ENCODE measurements at regions not wholly inside any gene's neighbourhood (a gene's known extent, or its start where the extent isn't known, plus 50 kb on each side); places are given as distances from the start of the nearest gene placed in this dataset.
A peak's percentile ranks its signal among the peaks of the same experiment; 100 is the strongest.

- DNase-seq (ENCODE audit: low spot score): no peak
These were observed 50.8 kb upstream of the OCM2 start for GRCh38 chr7:98040626-98041360.

- no peak for DNase-seq (ENCODE audit: low spot score)
These were observed 56.8 kb upstream of the OCM2 start for GRCh38 chr7:98046816-98047215.

- no peak for DNase-seq (ENCODE audit: low spot score)
These were observed 57.6 kb upstream of the LMTK2 start for GRCh38 chr7:98049034-98049433.

- peak; percentile 62 for DNase-seq (ENCODE audit: low spot score)
These were observed 55.4 kb upstream of the LMTK2 start for GRCh38 chr7:98051118-98051744.

GRCh38 chr7:98054585-98054984 is 52.1 kb upstream of the LMTK2 start:
- DNase-seq (ENCODE audit: low spot score): no peak

GRCh38 chr7:98056580-98056979 is 50.1 kb upstream of the LMTK2 start:
- no peak for DNase-seq (ENCODE audit: low spot score)

All from ecto neural progenitor cell (in vitro differentiated cells).